Activated CD4-positive, alpha-beta T cell treated with anti-CD3 and anti-CD28 coated beads, Interleukin-2, Interleukin-4, amounts not matched to agents 100 ng/mL and 50 ng/mL, durations not matched to agents 16 hours and 8 hours (primary cell): ENCODE measurements at regions not wholly inside any gene's neighbourhood (a gene's known extent, or its start where the extent isn't known, plus 50 kb on each side); places are given as distances from the start of the nearest gene placed in this dataset.
"Not testable (repeated sequence)": the region's sequence is repeated elsewhere in the genome, so short reads cannot be mapped to it uniquely, and the experiment has no call there.

ENCODE experiments used
- DNase-seq: peaks from one replicate; pipeline ENCODE4 v3.0.0-alpha.2; 2020; ENCODE audit warnings: low spot score

DNA sequence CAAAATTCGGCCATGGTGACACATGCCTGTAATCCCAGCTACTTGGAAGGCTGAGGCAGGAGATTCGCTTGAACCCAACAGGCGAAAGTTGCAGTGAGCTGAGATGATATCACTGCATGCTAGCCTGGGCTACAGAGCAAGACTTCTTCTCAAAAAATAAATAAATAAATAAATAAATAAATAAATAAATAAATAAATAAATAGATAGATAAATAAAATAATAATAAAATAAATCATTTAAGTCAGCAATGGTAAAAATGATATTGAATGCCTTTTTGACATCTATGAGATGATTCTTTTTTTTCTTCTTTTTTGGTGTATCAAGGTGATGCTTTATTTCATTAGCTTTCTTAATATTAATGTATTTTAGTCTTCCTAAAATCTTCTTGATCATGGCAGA, 221.7 kb upstream of the RXFP2 start:
- no peak for DNase-seq

DNA sequence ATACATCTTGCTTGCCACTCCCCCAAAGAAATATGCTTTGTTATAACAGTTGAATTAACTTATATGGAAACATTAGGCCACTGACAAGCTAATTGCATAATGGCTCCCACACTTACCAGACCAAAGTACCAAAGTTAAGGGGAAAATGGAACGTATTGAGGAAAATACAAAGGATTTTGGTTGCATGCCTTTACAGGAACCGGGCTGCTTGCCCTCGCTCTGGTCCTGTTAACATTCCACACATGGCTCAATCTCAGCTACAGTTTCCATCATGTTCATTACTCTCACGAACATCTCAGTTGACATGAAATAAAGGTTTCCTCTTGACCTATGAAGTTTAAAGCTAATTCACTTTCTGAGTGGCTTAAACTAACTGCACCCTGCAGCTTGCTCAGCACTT, 220.7 kb upstream of the RXFP2 start:
- DNase-seq: no peak

DNA sequence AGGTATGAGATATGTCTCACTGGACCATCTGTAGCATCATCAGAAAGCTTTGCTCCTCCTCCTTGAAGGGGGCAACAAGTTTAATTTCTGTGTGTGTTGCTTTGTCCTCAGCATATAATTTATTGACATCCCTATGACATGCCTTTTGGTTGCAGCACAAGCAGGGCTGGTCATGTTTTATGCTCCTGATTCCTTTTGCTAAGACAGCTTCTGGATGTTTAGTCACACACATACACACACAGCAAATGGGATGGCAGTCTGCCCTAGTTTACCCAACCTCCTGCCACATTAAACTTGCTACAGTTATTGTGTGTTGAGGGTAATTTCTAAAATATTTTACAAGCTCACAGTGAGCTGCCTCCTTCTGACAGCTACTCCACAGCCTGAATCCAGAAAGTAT, 217.9 kb upstream of the RXFP2 start:
- no peak for DNase-seq

DNA sequence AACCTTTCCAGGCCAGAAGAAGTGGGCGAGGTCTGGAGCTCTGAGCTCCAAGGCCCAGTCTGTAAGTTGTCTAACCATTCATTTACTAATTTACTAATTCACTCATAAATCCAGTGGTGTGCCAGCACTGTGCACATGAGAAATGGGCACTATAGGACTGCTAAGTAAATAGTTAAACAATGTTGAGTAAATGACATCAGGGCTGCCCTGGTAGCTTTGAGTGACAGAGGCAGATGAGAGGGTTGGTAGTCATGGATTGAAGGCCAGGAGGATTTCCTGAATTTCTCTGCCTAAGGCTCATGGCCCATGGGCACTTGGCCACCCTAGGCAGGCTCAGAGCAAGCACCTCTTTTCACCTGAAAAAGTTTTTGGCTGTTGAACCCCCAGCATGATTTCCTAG, 216.9 kb upstream of the RXFP2 start:
- DNase-seq: no peak

DNA sequence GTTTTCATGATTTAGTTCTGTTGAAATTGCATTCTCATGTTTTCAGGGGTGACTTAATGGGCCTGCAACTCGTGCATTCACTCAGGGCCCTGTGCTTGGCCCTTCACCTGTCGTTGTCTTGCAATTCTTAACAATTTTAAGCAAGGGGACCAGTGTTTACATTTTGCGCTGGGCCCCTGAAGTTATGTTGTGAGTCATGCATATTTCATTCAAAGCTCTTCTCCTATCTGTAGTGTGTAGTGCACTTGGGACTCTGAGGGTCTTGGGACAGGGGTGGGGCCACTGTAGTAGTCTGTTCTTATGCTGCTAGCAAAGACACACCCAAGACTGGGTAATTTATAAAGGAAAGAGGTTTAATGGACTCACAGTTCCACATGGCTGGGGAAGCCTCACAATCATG, 211.2 kb upstream of the RXFP2 start:
- DNase-seq: no peak

DNA sequence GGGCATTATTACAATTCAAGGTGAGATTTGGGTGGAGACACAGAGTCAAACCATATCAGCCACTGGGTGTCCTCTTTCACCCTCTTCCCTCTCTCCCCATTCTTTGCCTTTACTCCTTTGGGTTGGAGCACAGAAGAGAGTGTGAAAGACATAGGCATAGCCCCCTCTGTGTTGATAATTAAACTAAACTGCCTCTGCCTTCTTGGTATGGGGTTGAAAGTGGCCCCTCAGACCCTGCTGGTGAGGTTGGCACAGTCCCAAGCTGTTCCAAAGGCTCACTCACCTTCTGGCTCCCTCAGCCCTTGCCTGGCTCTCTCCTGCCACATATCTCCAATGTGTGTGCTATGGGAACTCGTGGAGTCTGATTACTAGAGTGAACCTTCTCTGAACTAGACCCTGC, 210.6 kb upstream of the RXFP2 start:
- no peak for DNase-seq

DNA sequence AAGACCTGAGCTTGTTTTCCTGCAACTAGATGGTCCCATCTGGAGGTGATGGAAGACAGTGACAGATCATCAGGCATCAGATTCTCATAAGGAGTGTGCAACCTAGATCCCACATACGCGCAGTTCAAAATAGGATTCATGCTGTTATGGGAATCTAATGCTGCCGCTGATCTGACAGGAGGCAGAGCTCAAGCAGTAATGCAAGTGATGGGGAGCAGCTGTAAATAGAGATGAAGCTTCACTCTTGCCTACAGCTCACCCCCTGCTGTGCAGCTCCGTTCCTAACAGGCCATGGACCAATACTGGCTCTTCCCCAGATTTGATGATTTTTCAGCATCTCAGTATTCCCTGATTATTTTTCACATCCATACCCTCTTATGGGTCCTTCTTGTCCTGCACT, 208.4 kb upstream of the RXFP2 start:
- DNase-seq: no peak

DNA sequence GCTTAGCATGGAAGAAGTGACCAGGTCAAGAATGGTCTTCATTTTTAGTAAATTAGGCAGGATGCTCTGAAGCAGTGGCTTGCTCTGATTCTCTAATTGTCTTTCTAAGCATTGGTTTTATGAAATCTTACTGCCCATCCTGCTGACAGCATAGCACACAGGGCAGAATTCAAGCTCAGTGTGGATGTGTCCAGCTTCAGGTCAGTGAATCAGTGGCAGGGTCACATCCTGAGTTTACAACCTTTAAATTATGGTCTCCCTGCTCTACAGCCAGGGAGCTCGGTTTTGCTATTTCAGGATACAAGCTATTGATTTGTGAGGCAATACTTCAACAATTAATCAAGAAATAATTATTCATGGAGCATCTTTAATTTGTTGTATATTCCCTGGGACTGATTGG, 202.3 kb upstream of the RXFP2 start:
- DNase-seq: no peak

DNA sequence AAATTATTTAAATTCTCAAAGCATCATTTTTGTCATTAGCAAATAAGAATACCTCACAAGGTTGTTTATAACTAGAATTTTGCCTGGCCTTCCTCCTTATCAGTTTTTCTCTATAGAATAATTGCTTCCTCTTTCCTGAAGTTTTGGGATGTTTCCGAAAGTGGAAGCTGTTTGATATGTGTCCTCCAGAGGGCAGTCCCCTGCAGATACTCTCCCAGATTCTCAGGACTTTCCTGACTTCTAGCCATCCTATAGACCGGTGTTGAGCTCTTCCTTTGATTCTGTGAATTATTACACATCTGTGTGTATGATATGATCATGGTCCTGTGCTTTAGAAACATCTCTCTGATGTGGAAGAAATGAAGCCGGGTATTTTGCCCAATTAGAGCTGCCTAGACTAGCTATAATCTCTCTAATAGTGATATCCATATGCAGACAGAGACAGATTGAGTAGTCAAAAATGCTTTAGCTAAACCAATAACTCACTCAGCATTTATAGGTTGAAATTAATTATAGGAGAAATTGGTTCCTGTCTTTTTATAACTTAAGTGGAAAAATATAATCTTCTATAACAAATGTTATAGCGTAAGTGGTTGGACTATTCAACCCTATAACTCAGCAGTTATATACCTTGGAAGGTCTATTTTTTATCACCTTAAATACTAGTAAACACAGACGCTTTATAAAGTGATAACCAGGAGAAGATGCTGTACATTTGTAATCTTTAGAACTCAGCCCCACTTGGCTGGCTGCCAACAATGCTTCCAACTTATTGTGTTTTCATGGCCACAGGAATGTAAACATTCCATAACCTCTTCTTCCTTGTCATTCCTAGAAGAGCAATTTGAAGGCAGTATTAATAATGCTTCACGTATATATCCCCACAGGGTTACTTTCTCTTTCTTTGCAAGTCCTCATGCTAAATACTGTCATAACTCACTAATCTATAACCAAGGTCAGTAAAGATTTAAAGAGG, 201.0 kb upstream of the RXFP2 start:
- no peak for DNase-seq

DNA sequence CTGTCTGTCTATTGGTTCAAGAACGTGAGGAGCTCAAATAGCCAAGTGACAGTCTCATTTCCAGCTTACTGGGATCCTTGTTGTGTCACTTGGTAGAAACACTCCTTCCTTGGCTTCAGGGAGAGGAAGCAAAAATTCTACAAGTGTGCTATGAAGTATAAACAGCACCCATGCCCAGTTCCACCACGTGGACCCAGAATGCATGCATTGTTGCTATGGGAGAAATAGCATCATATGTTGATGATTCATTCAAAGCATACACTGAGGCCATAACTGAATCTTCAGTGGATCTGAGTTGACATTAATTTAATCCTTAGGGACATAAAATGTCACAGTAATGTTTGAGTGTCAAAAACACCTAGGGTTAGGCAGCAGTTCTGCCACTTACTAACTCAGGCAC, 199.0 kb upstream of the RXFP2 start:
- no peak for DNase-seq

DNA sequence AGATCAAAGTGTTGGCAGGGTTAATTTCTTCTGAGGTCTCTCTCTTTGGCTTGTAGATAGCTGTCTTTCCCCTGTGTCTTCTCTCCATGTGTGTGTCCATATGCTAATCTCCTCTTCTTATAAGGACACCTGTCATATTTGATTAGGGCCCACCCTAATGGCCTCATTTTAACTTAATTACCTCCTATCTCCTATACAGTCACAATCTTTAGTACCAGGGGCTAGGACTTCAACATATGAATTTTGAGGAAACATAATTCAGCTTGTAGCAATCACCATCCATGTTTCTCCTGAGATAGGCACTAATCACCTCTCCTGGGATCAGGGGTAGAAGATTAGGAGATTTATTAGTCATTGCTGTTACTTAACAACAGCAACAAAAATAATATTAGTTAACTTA, 196.1 kb upstream of the RXFP2 start:
- DNase-seq: no peak

DNA sequence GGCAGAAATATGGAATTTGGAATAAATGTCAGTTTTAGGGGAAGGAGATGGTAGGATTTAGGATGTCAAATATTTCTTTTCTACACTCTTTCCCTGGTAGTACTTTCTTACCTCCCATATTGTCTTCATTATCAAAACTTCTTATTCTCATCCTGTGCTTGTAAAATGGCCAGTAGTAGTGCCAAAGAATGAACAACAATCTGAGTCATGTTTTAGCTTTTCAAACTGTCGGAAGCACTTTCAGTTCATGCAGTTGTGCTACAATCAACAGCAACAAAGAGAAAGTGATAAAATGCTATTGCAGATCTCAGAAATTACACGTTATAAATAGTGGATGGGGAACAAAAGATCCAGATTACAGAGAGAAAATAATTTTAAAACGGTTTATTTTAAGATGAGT, 193.7 kb upstream of the RXFP2 start:
- no peak for DNase-seq

DNA sequence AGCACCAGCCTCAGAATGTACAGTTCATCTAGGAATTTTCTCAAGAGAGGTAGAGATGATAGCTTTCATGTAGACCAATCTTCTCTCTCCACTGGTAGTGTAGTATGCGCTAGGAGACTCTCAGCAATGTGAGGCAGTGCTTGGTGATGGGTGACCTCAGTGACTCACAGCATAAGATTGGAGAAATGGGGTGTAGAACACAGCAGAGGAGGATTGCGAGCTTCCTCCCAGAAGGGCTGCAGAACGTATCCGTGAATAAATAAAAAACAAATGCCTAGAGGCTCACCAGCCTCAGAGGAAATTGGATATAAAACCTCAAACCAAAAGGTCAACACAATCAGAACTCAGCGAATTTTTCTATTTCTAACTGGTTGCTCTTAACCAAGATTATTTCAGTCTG, 182.9 kb upstream of the RXFP2 start:
- DNase-seq: no peak

DNA sequence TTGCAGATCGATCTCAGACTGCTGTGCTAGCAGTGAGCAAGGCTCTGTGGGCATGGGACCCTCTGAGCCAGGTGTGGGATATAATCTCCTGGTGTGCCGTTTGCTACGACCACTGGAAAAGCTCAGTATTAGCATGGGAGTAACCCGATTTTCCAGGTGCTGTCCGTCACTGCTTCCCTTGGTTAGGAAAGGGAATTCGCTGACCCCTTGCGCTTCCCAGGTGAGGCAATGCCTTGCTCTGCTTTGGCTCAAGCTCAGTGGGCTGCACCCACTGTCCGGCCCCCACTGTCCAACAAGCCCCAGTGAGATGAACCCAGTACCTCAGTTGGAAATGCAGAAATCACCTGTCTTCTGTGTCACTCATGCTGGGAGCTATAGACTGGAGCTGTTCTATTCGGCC, 155.1 kb upstream of the RXFP2 start:
- not testable (repeated sequence) for DNase-seq

DNA sequence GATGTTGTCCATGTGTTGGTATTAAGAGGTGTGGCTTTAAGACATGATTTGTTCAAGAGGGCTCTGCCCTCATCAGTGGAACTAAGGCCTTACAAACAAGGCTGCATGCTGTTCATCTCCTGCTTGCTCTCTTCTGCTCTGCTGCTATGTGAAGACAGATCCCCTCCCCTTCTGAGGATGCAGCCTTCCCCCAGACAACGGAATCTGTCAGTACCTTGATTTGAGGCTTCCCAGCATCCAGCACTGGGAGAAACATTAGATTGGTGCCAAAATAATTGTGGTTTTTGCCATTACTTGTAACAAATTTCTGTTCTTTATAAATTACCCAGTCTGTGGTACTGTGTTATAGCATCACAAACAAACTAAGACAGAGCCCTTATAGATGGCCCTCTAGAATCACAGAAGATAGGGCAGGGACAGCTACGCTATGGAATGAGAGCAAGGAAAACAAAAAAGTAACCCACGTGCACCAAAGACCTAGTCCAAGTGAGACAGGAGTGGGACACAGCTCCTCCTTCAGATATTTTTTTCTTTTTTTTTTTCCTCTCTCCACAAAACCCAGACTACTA, 151.5 kb upstream of the RXFP2 start:
- no peak for DNase-seq

DNA sequence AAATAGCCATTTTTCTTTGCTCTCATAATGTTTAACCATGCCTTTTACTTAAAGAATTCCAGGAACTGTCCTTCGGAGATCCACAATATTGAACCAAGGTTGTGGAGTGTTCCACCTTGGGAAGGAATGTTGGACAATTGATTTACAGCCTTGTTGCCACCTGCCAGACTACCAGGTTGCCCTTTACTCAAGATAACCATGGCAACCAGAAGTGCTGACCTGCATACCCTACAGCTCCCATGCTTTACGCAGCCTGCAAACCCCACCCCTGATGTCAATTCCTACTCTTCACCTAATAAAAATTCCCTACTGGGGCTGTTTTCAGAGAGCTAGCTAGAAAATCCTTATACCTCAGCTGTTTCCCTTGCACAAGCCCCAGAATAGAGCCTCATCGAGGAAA, 151.0 kb upstream of the RXFP2 start:
- no peak for DNase-seq

DNA sequence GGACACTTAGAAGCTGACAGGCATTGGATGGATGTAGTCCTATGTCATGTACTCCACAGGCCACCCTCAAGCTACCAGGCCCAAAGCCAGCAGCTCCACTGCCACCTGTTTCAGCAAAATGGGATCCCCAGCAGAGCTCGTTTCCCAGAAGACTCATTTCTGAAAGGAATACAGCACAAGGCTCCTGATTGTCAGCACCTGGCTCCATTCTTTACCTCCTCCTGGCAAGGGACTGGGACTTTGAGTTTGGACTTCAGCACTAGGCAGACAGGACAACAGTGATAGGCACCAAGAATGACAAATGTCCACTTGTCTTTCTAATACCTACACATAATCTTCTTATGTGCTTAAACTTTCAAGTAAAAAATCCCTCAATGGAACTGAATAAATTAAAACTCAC, 150.4 kb upstream of the RXFP2 start:
- DNase-seq: no peak

DNA sequence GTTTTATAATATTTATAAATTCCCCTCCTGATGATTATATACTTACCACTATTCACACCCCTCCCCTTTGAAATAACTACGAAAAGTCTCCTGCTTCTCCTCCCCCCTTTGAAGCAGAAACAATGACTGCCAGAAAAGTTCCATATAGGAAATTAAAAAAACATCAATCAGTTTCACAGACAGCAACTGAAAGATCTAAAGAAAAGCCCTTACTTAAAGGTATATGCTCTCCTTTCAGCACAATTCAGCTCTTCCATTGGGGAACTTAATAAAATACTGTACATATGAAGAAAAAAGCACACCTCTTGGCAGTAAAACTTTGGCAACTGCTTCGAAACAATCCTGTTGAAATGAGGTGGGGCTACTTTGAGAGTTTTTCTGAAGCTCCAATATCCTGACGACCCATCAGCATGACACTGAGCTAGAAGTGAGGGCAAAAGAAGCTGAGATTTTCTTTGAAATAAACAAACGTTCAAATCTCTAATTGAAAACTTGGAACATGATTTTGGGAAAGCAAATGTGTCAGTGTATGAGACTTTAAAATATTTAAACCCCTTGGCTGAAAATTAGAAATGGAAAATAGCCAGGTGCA, 147.6 kb upstream of the RXFP2 start:
- DNase-seq: no peak

DNA sequence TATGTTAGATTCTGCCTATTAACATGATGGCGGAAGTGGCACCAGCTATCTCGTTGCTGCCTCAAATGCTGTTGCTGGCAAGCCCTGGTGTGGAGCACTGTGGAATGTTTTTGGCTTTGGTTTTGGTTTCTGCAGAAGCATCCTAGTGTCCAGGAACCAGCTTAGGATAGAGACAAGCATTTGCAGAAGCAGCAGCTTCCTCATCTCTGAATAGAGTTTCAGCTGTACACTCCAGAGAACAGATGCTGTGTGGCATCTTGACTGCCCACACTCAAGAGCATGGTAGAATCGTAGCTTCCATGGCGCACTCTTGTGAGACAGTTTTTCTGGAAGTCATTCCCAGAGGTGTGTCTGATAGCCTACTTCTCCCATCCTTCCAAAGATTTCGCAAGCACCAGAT, 145.3 kb upstream of the RXFP2 start:
- no peak for DNase-seq

DNA sequence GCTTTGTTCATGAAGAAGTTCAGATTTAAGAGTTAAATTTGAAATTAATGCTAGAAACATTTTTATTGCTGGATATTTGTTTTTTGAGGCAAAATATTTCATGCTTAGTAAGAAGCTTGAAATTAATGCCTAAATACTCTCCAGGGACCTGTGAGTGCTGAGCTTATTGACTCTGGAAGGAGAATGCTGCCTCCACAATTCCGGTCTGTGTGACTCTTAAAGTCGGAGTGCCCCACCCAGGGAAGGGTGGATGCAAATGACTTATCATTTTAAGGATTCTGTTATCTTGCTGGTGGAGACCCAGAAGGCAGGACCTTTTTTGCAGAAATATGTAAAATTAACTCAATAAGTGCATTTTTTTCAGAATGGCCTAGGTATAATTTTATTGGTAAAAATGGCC, 143.8 kb upstream of the RXFP2 start:
- DNase-seq: no peak

DNA sequence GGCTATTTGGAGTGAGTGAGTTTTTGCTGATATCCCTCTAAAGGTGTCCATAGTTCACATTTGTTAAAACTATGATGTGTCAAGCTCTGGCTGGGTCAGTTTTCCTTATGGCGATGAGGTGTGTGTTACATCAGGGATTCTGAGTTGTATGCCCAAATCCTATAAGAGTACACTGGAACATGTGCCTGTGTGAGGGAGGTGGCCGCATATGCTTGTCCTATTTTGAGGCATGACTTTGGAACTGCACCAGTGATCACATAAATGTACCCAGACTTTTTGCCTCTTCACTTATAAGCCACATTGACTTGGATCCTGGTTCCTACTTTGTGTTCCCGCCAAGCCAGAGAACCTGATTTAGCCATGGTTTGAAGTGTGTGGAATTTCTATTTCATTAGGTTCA, 140.3 kb upstream of the RXFP2 start:
- no peak for DNase-seq

DNA sequence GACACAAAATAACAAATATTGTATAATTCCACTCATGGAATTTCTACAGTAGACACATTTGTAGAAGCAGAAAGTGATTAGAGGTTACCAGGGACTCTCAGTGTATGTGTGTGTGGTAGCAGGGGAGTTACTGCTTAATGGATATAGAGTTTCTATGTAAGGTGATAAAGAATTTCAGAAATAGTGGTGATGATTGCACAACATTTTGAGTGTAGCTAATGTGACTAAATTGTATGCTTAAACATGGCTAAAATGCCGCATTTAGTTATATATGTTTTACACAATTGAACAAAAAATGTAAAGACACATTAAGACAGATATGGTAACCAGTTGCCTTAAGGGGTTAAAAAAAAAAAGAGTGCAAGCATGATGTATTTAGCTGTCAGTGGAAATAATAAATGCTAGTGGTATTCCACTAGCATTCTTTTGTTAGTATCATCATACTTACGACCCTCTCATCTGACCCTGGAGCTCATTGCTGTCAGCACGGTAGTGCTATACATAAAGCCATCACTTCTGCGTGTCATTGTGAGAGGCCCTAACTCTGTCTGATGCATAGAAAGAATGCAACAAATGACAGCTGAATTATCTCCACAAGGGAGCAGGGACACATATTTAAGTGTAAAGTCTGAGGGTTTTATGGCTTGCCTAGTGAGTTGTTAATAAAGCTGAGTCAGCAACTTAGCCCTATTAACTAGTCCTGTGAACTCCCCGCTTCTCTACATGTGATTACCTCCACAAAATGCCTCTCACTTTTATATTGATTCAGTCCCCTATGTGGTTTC, 134.1 kb upstream of the RXFP2 start:
- DNase-seq: no peak

DNA sequence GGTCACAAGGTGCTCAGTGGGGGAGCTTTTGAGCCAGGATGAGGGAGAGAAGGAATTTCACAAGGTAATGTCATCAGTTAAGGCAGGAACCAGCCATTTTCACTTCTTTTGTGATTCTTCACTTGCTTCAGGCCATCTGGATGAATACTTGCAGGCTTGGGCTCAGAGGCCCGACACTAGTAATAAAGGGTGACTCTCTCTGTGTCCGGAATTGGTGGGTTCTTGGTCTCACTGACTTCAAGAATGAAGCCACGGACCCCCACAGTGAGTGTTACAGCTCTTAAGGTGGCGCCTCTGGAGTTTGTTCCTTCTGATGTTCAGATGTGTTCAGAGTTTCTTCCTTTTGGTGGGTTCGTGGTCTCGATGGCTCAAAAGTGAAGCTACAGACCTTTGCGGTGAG, 131.8 kb upstream of the RXFP2 start:
- DNase-seq: not testable (repeated sequence)
